HL-60 (cell line): ENCODE measurements at regions not wholly inside any gene's neighbourhood (a gene's known extent, or its start where the extent isn't known, plus 50 kb on each side); places are given as distances from the start of the nearest gene placed in this dataset.

Source experiments
- DNase-seq, 2 experiments: peaks; one replicate each; pipeline ENCODE4 v3.0.0-alpha.2; 2010 to 2020; ENCODE audit warnings: low read depth in 1 of 2, low spot score in 1 of 2
- H3K27ac ChIP-seq: fragments of 250-450 bp; sonication (Bioruptor Pico); replicated peaks from 2 replicates; pipeline ENCODE4 v1.5.1; 2020; ENCODE audit warnings: mild to moderate bottlenecking, moderate library complexity
- H3K27me3 ChIP-seq: fragments of 250-450 bp; sonication (Bioruptor Pico); 2 replicates; pipeline ENCODE4 v1.5.1; 2021; ENCODE audit warnings: mild to moderate bottlenecking, moderate library complexity; ENCODE audit not compliant: insufficient read depth, poor library complexity, severe bottlenecking
- H3K4me3 ChIP-seq: replicated peaks from 2 replicates; pipeline ENCODE4 v1.5.1; 2011; ENCODE audit warnings: mild to moderate bottlenecking, control low read depth, low read length; ENCODE audit not compliant: insufficient read depth
- CTCF ChIP-seq: IDR thresholded peaks from one replicate; pipeline ENCODE4 v1.5.1; 2011; ENCODE audit warnings: low read length, control low read depth, inconsistent platforms; ENCODE audit not compliant: insufficient read depth
- GABPA ChIP-seq: IDR thresholded peaks from 2 replicates; pipeline ENCODE4 v1.6.1; 2012; ENCODE audit warnings: low read depth
- POLR2AphosphoS5 ChIP-seq: IDR thresholded peaks from 2 replicates; pipeline ENCODE4 v1.6.1; 2012; ENCODE audit warnings: low read depth
- SPI1 ChIP-seq: IDR thresholded peaks from 2 replicates; pipeline ENCODE4 v1.6.1; 2012; ENCODE audit warnings: low read depth, mild to moderate bottlenecking, borderline replicate concordance
- TF ChIP-seq, protein P1 (sequence below): IDR thresholded peaks from 2 replicates; pipeline ENCODE4 v1.6.1; 2012; ENCODE audit warnings: low read depth; ENCODE audit not compliant: insufficient replicate concordance

DNA sequence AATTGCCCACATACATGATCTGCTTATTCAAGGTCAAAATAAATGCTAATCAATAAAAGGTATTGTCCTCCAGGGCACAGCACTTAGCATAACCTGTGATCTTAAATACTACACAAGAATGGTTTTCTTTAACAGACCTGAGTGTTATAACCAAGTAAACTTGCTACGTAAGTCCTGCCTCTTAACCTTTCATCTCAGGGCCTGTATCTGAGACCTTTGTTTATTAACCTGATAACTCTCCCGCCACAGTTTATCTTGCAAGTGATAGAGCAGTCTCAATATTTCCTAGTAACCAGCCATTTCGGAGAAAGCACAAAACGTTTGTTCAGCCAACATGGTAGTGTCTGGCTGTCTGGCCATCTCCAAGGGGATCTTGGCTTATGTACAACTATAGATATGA is 88.4 kb downstream of the DUSP6 start:
- H3K4me3 ChIP-seq = no peak overlapping the region
- H3K27me3 ChIP-seq = no peaks in the 10 kb centered on the region
- no peak for DNase-seq
- TF ChIP-seq CTCF (no peak), POLR2AphosphoS5 (no peak), SPI1 (no peak), GABPA (no peak)
- TF ChIP-seq, protein P1, sequence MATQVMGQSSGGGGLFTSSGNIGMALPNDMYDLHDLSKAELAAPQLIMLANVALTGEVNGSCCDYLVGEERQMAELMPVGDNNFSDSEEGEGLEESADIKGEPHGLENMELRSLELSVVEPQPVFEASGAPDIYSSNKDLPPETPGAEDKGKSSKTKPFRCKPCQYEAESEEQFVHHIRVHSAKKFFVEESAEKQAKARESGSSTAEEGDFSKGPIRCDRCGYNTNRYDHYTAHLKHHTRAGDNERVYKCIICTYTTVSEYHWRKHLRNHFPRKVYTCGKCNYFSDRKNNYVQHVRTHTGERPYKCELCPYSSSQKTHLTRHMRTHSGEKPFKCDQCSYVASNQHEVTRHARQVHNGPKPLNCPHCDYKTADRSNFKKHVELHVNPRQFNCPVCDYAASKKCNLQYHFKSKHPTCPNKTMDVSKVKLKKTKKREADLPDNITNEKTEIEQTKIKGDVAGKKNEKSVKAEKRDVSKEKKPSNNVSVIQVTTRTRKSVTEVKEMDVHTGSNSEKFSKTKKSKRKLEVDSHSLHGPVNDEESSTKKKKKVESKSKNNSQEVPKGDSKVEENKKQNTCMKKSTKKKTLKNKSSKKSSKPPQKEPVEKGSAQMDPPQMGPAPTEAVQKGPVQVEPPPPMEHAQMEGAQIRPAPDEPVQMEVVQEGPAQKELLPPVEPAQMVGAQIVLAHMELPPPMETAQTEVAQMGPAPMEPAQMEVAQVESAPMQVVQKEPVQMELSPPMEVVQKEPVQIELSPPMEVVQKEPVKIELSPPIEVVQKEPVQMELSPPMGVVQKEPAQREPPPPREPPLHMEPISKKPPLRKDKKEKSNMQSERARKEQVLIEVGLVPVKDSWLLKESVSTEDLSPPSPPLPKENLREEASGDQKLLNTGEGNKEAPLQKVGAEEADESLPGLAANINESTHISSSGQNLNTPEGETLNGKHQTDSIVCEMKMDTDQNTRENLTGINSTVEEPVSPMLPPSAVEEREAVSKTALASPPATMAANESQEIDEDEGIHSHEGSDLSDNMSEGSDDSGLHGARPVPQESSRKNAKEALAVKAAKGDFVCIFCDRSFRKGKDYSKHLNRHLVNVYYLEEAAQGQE = no peak
- no peak overlapping the region for H3K27ac ChIP-seq

DNA sequence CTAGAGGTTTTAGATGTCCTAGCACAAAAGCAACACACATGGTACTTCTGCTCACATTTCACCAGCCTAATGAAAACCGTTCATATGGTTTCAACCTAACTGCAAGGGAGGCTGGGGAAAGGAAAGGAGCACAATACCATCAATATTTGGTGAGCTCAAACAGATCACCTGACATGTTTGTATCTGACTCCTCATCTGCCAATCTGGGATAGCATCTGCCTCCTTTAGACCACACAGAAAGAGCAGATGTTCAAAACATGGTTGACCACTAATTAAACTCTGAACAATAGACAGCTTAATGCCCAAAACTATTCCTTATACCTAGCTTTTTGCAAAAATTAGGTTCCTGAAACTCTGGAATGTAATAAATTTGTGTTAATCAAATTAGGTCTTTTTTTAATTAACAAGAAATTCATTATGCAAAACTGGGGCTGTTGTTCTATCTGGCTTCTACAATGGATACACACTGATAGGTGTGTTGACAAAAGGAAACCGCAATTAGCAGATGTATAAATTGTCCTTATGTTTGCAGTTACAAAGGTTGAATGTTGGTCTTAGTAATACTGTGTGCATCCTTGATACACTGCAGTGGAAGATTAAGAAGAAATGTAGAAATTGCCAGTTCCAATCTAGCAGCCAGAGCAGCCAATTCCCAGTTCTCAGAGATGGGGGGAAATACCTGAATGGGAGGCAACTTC is 89.3 kb downstream of the DUSP6 start:
- Histone ChIP-seq H3K27me3 (no peaks in the 10 kb centered on the region), H3K4me3 (no peak overlapping the region), H3K27ac (no peak overlapping the region)
- TF ChIP-seq CTCF = no peak
- TF ChIP-seq, protein P1 = no peak
- TF ChIP-seq POLR2AphosphoS5 = no peak
- no peak for TF ChIP-seq SPI1
- no peak for TF ChIP-seq GABPA
- DNase-seq = no peak

GRCh38 chr12:89261982-89262381 is 90.3 kb downstream of the DUSP6 start:
- no peak overlapping the region for H3K4me3 ChIP-seq
- no peak overlapping the region for H3K27ac ChIP-seq
- no peak for TF ChIP-seq POLR2AphosphoS5
- no peak for TF ChIP-seq CTCF
- TF ChIP-seq, protein P1 = no peak
- TF ChIP-seq SPI1 = no peak
- TF ChIP-seq GABPA = no peak
- no peaks in the 10 kb centered on the region for H3K27me3 ChIP-seq
- DNase-seq = no peak
